ENCODE measurements at regions not wholly inside any gene's neighbourhood (a gene's known extent, or its start where the extent isn't known, plus 50 kb on each side); places are given as distances from the start of the nearest gene placed in this dataset.

GRCh38 chr20:57946559-57947315 is 236.9 kb upstream of the PMEPA1 start:
- no peak for TF ChIP-seq CTCF (IDR thresholded peaks at IDR 0.05)
- Histone ChIP-seq H3K27ac (no peak overlapping the region), H3K4me1 (no peaks in the 10 kb centered on the region), H3K36me3 (ENCODE audit: insufficient read depth in 1 of 2, low read depth in 1 of 2) (no peaks in the 10 kb centered on the region), H3K4me3 (no peak overlapping the region), H3K9me3 (no peaks in the 10 kb centered on the region), H3K27me3 (ENCODE audit: insufficient read depth in 3 of 3, low read length in 2 of 3) (no peaks in the 10 kb centered on the region)
- intact Hi-C loops (cut with DNase I) = no loop called here
- DNase-seq (no peak), ATAC-seq (no peak)
- 80 to 94% (median 93%) methylated on average over 8 of the region's 8 CpGs for WGBS, 3 donors

GRCh38 chr20:57944988-57945387 is 235.2 kb upstream of the PMEPA1 start:
- intact Hi-C loops (cut with DNase I) = no loop called here
- H3K27me3 ChIP-seq (ENCODE audit: insufficient read depth in 3 of 3, low read length in 2 of 3) = no peaks in the 10 kb centered on the region
- TF ChIP-seq CTCF (IDR thresholded peaks at IDR 0.05) = no peak
- H3K4me3 ChIP-seq = no peak overlapping the region
- no peak overlapping the region for H3K27ac ChIP-seq
- WGBS, 3 donors = 89 to 91% (median 90%) methylated on average over 6 of the region's 6 CpGs
- no peak for DNase-seq
- H3K36me3 ChIP-seq (ENCODE audit: insufficient read depth in 1 of 2, low read depth in 1 of 2) = no peaks in the 10 kb centered on the region
- ATAC-seq = no peak
- no peaks in the 10 kb centered on the region for H3K9me3 ChIP-seq
- no peaks in the 10 kb centered on the region for H3K4me1 ChIP-seq

- no peak for TF ChIP-seq CTCF (IDR thresholded peaks at IDR 0.05)
- 88 to 93% (median 91%) methylated on average over 7 of the region's 7 CpGs for whole genome bisulfite sequencing, 3 donors
Observed at GRCh38 chr20:57943950-57944349, 234.1 kb upstream of the PMEPA1 start.

GRCh38 chr20:57943291-57943690 is 233.5 kb upstream of the PMEPA1 start:
- no peaks in the 10 kb centered on the region for H3K36me3 ChIP-seq (ENCODE audit: insufficient read depth in 1 of 2, low read depth in 1 of 2)
- H3K4me3 ChIP-seq = no peak overlapping the region
- H3K27me3 ChIP-seq (ENCODE audit: insufficient read depth in 3 of 3, low read length in 2 of 3) = no peaks in the 10 kb centered on the region
- no peak for TF ChIP-seq CTCF (IDR thresholded peaks at IDR 0.05)
- WGBS, 3 donors = 83 to 91% (median 84%) methylated on average over 9 of the region's 9 CpGs
- DNase-seq = no peak
- intact Hi-C loops (cut with DNase I) = no loop called here
- no peaks in the 10 kb centered on the region for H3K9me3 ChIP-seq
- no peak overlapping the region for H3K27ac ChIP-seq
- no peak for ATAC-seq
- no peaks in the 10 kb centered on the region for H3K4me1 ChIP-seq

More at GRCh38 chr20:57943950-57944349, 234.1 kb upstream of the PMEPA1 start:
- H3K27me3 ChIP-seq (ENCODE audit: insufficient read depth in 3 of 3, low read length in 2 of 3) = no peaks in the 10 kb centered on the region
- H3K27ac ChIP-seq = no peak overlapping the region
- no peaks in the 10 kb centered on the region for H3K9me3 ChIP-seq
- no peak for DNase-seq
- intact Hi-C loops (cut with DNase I) = no loop called here
- no peaks in the 10 kb centered on the region for H3K36me3 ChIP-seq (ENCODE audit: insufficient read depth in 1 of 2, low read depth in 1 of 2)
- no peaks in the 10 kb centered on the region for H3K4me1 ChIP-seq
- H3K4me3 ChIP-seq = no peak overlapping the region
- no peak for ATAC-seq

Measured in psoas muscle (tissue), 7 donors.